Activated T-helper 1 cell treated with anti-CD3 and anti-CD28 coated beads, Interleukin-12 subunit alpha, Interleukin-12 subunit beta, Interleukin-2, Interleukin-4 antibody, amounts not matched to agents 30 ng/mL and 10 ng/mL and 1 ng/mL, durations not matched to agents 14 hours and 24 hours and 36 hours (primary cell): ENCODE measurements at regions not wholly inside any gene's neighbourhood (a gene's known extent, or its start where the extent isn't known, plus 50 kb on each side); places are given as distances from the start of the nearest gene placed in this dataset.

Experiments
- DNase-seq: peaks from one replicate; pipeline ENCODE4 v3.0.0; 2021; ENCODE audit warnings: low spot score
- H3K27ac Mint-ChIP-seq: one replicate; pipeline ENCODE4 v1.8.0; 2021; ENCODE audit warnings: mild to moderate bottlenecking, mixed read lengths
- H3K27me3 Mint-ChIP-seq: one replicate; pipeline ENCODE4 v1.8.0; 2022; ENCODE audit warnings: mild to moderate bottlenecking, moderate library complexity, mixed read lengths; ENCODE audit not compliant: insufficient read depth
- H3K36me3 Mint-ChIP-seq: one replicate; pipeline ENCODE4 v1.8.0; 2021; ENCODE audit warnings: low read depth, mixed read lengths
- H3K4me1 Mint-ChIP-seq: one replicate; pipeline ENCODE4 v1.8.0; 2021; ENCODE audit warnings: low read depth, mixed read lengths
- H3K4me3 Mint-ChIP-seq: one replicate; pipeline ENCODE4 v1.8.0; 2021; ENCODE audit warnings: mild to moderate bottlenecking, moderate library complexity, mixed read lengths
- H3K9me3 Mint-ChIP-seq: one replicate; pipeline ENCODE4 v1.8.0; 2021; ENCODE audit warnings: mixed read lengths
- intact Hi-C: fragments of 100-400 bp; cut with micrococcal nuclease; formaldehyde crosslinking; loops from one replicate; pipeline ENCODE4 v1.15.1; 2024

DNA sequence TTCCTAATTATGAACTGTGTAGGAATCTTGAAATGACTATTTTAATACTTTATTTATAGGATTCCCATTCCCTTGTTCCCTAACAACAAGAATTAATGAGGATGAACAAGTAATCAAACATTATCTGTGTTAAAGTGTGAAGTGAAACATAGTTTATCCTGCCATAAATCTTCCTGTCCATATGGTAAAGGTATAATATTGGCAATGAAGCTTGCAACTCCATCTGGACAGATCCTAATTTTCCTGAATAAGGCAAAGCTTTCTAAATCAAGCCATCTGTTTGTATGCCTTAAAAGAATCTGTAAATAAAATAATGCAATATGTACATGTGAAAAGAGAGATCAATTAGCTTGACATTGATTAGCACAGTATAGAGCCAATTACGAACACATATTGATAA, 529.0 kb downstream of the ANKRD7 start:
- Mint-ChIP-seq H3K27ac (no peak overlapping the region), H3K9me3 (no peaks in the 10 kb centered on the region), H3K4me3 (no peak overlapping the region), H3K27me3 (no peaks in the 10 kb centered on the region), H3K4me1 (no peaks in the 10 kb centered on the region), H3K36me3 (no peaks in the 10 kb centered on the region)
- intact Hi-C loops, result no loop called here
- no peak for DNase-seq

DNA sequence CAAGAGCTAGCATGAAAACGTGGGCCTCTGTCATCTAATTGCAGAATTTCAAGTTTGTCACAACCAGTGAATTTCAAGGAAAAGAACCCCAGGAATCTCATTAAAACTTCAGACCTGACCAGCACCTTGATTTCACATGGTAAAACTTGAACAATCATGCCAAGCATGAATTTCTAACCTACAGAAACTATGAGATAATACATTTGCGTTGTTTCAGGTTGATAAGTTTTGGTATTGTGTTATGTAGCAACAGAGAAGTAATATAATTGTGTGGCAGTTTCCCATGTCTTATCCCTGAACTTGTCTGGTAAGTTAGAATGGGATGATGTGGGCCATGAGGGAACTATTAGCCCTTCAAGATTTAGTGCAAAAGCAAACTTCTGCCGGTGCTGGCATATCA, 530.1 kb downstream of the ANKRD7 start:
- Mint-ChIP-seq H3K4me1 (no peaks in the 10 kb centered on the region), H3K9me3 (no peaks in the 10 kb centered on the region), H3K36me3 (no peaks in the 10 kb centered on the region), H3K27ac (no peak overlapping the region), H3K27me3 (no peaks in the 10 kb centered on the region), H3K4me3 (no peak overlapping the region)
- no peak for DNase-seq
- intact Hi-C loops, result no loop called here

DNA sequence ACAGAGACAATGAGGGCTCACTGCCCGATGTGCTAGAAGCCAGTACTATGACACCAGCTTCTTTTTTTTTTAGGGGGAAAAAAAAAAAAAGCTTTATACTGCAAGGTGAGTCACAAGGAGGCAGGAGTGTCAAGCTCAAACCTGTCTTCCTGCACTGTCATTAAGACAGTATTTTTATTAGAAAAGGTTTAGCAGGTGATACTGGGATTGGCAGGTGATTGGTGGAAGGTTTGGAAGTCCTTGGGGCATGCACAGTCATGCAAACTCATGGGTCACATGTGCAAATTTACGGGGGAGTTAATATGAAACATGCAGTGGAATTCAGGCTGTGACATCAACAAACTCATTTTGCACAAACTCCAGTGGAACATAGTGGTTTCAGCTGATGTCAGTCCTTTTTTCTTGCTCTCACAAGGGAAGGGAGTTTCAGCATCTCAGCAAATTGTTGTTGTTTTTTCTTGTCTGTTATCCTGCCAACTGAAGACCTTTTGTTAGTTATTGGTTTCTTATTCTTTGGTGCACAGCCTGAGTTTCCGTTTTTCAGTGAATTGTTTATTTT, 530.6 kb downstream of the ANKRD7 start:
- Mint-ChIP-seq H3K27me3 (no peaks in the 10 kb centered on the region), H3K36me3 (no peaks in the 10 kb centered on the region), H3K27ac (no peak overlapping the region), H3K4me3 (no peak overlapping the region), H3K4me1 (no peaks in the 10 kb centered on the region), H3K9me3 (no peaks in the 10 kb centered on the region)
- intact Hi-C loops, result no loop called here
- no peak for DNase-seq

DNA sequence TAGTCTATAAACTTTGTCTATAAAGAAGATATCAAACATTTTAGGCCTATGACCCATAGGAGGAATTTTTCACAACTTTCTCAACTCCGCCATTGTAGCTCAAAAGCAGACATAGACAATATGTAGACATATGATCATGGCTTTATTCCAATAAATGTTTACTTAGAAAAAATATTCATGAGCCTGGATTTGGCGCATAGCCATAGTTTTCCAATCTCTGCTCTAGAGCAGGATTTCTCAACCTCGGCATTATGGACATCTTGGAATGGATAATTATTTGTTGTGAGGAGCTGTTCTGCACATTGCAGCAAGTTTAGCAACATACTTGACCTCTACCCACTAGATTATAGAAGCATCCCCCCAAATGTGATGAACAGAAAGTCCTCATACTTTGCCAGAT, 532.6 kb downstream of the ANKRD7 start:
- H3K36me3 Mint-ChIP-seq, result no peaks in the 10 kb centered on the region
- DNase-seq, result no peak
- H3K4me3 Mint-ChIP-seq, result no peak overlapping the region
- no peaks in the 10 kb centered on the region for H3K4me1 Mint-ChIP-seq
- no peaks in the 10 kb centered on the region for H3K27me3 Mint-ChIP-seq
- H3K9me3 Mint-ChIP-seq, result no peaks in the 10 kb centered on the region
- H3K27ac Mint-ChIP-seq, result no peak overlapping the region
- intact Hi-C loops, result no loop called here

DNA sequence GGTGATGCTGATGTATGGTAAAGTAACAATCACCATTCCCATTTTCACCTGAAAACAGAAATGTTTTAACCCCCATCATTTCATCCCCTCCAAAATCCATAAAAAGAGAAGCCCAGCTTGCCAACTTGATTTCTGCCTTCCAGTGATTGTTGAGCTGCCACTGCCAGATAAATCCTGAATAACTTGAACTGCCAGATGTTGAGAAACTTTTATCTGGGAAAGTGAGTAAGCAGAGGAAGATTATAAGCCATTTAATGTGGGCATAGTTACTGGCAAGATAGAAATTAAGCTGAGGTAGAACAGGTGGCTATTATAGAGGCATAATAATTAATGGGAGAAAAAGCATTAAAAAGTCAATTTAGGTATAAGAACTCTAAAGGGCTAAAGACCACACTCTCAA, 534.1 kb downstream of the ANKRD7 start:
- intact Hi-C loops, result no loop called here
- H3K4me1 Mint-ChIP-seq, result no peaks in the 10 kb centered on the region
- no peak for DNase-seq
- H3K4me3 Mint-ChIP-seq, result no peak overlapping the region
- no peaks in the 10 kb centered on the region for H3K27me3 Mint-ChIP-seq
- H3K9me3 Mint-ChIP-seq, result no peaks in the 10 kb centered on the region
- no peaks in the 10 kb centered on the region for H3K36me3 Mint-ChIP-seq
- no peak overlapping the region for H3K27ac Mint-ChIP-seq

DNA sequence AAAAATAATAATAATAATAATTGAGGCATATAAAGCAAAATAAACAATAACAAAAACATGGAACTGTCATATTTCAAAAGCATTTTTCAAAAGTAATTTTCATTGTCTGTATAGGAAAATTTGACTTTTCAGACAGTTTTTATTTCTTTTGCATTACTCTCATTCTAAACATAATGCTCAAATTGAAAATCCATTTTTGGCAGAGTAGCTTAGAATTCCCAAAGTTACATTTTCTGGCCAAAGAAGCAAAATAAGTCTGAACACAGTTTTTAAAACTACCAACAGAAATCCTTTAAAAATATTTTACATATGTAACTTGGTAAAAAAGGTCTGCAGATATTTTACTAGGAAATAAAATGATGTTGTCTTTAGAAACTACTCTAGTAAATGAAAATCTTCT, 535.4 kb downstream of the ANKRD7 start:
- Mint-ChIP-seq H3K4me1 (no peaks in the 10 kb centered on the region), H3K36me3 (no peaks in the 10 kb centered on the region), H3K27ac (no peak overlapping the region), H3K27me3 (no peaks in the 10 kb centered on the region), H3K4me3 (no peak overlapping the region), H3K9me3 (no peaks in the 10 kb centered on the region)
- intact Hi-C loops, result no loop called here
- DNase-seq, result no peak

DNA sequence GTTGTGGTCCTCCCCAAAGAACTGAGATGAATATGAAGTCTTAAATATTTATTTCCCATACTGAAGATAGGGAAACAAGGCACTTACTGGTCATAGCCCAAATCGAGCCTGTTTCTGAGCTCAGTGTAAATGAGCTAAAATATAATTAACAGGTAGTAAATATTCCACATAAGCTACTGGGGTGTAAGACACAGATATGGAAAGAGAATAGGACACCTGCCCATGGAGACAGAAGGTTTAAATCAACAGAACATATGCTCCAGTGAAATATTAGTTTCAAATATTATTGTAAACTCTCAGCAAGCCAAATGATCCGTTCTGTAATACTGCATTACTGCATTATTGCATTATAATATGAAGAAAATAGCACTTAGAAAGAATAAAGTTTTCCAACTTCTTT, 537.9 kb downstream of the ANKRD7 start:
- H3K27ac Mint-ChIP-seq, result no peak overlapping the region
- no peaks in the 10 kb centered on the region for H3K27me3 Mint-ChIP-seq
- intact Hi-C loops, result no loop called here
- H3K4me1 Mint-ChIP-seq, result no peaks in the 10 kb centered on the region
- no peaks in the 10 kb centered on the region for H3K9me3 Mint-ChIP-seq
- no peak for DNase-seq
- H3K36me3 Mint-ChIP-seq, result no peaks in the 10 kb centered on the region
- no peak overlapping the region for H3K4me3 Mint-ChIP-seq

DNA sequence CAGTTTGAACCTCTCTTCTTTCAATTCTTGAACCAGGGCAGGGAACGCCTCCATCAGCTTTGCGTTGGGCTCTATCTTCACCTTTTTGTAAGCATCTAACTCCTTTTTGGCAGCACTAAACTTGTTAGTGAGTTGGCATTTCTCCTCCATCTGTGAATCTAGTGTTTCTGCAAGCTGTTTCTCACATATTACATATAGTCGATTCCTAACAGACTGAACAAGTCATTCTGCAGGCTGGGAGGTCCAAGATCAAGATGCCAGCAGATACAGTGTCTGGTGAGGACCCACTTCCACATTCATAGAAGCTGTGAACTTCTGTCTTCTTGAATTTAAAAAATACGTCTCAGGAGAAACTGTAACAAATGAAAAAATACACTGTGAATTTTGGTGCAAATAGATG, 539.7 kb downstream of the ANKRD7 start:
- H3K27me3 Mint-ChIP-seq, result no peaks in the 10 kb centered on the region
- H3K4me1 Mint-ChIP-seq, result no peaks in the 10 kb centered on the region
- DNase-seq, result no peak
- intact Hi-C loops, result no loop called here
- H3K27ac Mint-ChIP-seq, result no peak overlapping the region
- H3K36me3 Mint-ChIP-seq, result no peaks in the 10 kb centered on the region
- no peak overlapping the region for H3K4me3 Mint-ChIP-seq
- no peaks in the 10 kb centered on the region for H3K9me3 Mint-ChIP-seq

DNA sequence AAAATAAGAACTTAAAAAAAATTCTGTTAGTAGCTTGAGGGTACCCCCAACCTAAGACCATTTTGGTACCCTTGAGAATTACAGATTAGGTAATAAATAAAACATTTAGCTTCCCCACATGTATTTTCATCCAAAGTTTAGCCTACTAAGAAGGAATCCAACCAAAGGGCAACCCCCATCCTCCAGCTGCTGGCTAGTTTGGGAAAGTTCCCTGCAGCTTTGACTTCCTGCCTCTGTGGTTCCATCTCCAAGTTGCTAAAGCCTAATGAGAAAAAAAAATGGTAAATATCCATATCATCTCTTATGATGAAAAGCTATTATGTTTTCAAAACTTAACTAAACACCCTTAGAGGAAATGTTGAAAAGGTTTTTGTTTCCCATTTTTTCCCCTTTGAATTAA, 547.2 kb downstream of the ANKRD7 start:
- no peak overlapping the region for H3K4me3 Mint-ChIP-seq
- no peak for DNase-seq
- no peaks in the 10 kb centered on the region for H3K27me3 Mint-ChIP-seq
- no peaks in the 10 kb centered on the region for H3K4me1 Mint-ChIP-seq
- no peaks in the 10 kb centered on the region for H3K36me3 Mint-ChIP-seq
- intact Hi-C loops, result no loop called here
- H3K27ac Mint-ChIP-seq, result no peak overlapping the region
- no peaks in the 10 kb centered on the region for H3K9me3 Mint-ChIP-seq

DNA sequence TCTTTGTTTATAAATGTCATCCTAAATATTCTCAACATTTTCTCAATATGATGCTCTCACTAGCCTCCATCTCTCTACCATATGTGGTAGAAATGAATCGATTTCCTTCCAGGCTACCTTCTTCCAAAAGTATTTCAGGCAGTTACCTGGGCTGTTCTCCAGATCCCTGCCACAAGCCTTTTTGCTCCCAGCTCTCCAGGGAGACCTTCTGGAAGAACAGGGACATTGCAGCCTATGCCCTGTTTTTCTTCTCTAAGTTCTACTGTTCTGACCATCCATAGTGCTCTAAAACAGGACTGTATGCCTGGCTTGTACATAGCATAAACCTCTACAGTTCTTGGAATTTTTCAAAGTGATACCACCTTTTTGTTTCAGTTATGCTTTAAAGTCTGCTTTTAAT, 552.8 kb downstream of the ANKRD7 start:
- intact Hi-C loops, result no loop called here
- H3K4me3 Mint-ChIP-seq, result no peak overlapping the region
- H3K4me1 Mint-ChIP-seq, result no peaks in the 10 kb centered on the region
- H3K36me3 Mint-ChIP-seq, result no peaks in the 10 kb centered on the region
- no peak for DNase-seq
- no peak overlapping the region for H3K27ac Mint-ChIP-seq
- H3K27me3 Mint-ChIP-seq, result no peaks in the 10 kb centered on the region
- no peaks in the 10 kb centered on the region for H3K9me3 Mint-ChIP-seq

DNA sequence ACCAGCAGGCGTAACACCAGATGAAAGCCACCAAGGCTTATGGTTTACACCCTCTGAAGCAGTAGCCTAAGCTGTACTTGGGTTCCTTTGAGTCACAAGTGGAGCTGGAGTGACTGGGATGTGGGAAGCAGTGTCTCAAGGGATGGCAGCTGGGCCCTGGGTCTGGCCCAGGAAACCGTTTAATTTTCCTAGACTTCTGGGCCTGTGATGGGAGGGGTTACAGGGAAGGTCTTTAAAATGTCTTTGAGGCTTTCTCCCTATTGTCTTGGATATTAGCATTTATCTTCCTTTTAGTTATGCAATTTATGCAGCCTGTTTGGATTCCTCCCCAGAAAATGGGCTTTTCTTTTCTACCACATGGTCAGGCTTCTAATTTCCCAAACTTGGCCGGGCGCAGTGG, 568.2 kb downstream of the ANKRD7 start:
- intact Hi-C loops, result no loop called here
- H3K4me3 Mint-ChIP-seq, result no peak overlapping the region
- H3K4me1 Mint-ChIP-seq, result no peaks in the 10 kb centered on the region
- no peaks in the 10 kb centered on the region for H3K36me3 Mint-ChIP-seq
- no peaks in the 10 kb centered on the region for H3K9me3 Mint-ChIP-seq
- no peaks in the 10 kb centered on the region for H3K27me3 Mint-ChIP-seq
- no peak for DNase-seq
- H3K27ac Mint-ChIP-seq, result no peak overlapping the region

DNA sequence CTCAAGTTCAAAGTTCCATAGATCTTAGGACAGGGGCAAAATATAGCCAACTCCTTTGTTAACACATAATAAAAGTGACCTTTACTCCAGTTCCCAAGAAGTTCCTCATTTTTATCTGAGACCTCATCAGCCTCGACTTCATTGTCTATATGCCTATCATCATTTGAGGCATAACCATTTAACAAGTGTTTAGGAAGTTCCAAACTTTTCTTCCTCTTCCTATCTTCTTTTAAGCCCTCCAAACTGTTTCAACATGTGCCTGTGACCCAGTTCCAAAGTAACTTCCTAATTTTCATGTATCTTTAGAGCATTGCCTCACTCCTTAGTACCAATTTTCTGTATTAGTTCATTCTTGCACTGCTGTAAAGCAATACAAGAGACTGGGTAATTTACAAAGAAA, 569.1 kb downstream of the ANKRD7 start:
- H3K9me3 Mint-ChIP-seq, result no peaks in the 10 kb centered on the region
- no peaks in the 10 kb centered on the region for H3K27me3 Mint-ChIP-seq
- H3K4me3 Mint-ChIP-seq, result no peak overlapping the region
- H3K27ac Mint-ChIP-seq, result no peak overlapping the region
- H3K36me3 Mint-ChIP-seq, result no peaks in the 10 kb centered on the region
- intact Hi-C loops, result no loop called here
- DNase-seq, result no peak
- no peaks in the 10 kb centered on the region for H3K4me1 Mint-ChIP-seq

DNA sequence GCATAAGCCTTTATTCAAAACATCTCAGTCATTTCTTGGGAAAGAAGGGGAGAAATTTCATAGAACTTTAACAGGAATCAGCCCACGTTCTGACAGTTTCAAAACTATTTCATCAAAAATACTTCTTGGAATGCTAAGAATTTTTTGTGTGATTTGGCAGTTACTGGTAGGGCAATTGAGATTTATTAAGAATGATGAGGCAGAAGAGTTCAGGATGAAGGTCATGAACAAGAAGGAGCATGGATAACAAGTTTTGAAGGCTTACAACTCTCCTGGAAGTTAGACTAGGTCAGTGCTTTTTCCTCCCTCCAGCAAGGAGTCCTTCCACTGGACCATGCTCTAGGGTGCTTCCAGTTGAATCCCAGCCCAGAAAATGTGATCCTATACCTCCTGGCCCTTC, 569.9 kb downstream of the ANKRD7 start:
- no peak for DNase-seq
- H3K4me3 Mint-ChIP-seq, result no peak overlapping the region
- H3K27ac Mint-ChIP-seq, result no peak overlapping the region
- H3K9me3 Mint-ChIP-seq, result no peaks in the 10 kb centered on the region
- H3K36me3 Mint-ChIP-seq, result no peaks in the 10 kb centered on the region
- no peaks in the 10 kb centered on the region for H3K27me3 Mint-ChIP-seq
- intact Hi-C loops, result no loop called here
- no peaks in the 10 kb centered on the region for H3K4me1 Mint-ChIP-seq

DNA sequence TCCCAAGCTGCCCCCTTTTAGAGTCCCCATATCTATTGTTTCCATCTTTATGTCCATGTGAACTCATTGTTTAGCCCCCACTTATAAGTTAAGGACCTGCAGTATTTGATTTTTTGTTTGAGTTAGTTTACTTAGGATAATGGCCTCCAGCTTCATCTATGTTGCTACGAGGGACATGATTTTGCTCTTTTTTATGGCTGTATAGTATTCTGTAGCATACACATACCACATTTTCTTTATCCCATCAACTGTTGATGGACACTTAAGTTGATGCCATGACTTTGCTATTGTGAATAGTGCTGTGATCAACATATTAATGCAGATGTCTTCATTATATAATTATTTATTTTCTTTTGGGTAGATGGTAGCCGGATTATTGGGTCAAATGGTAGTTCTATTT, 576.9 kb downstream of the ANKRD7 start:
- Mint-ChIP-seq H3K9me3 (peaks cover 6% of the 10 kb centered on the region), H3K27ac (no peak overlapping the region), H3K4me3 (no peak overlapping the region), H3K4me1 (no peaks in the 10 kb centered on the region), H3K27me3 (no peaks in the 10 kb centered on the region), H3K36me3 (no peaks in the 10 kb centered on the region)
- DNase-seq, result no peak
- intact Hi-C loops, result no loop called here
